ENCODE measurements at regions not wholly inside any gene's neighbourhood (a gene's known extent, or its start where the extent isn't known, plus 50 kb on each side); places are given as distances from the start of the nearest gene placed in this dataset.
A peak's percentile ranks its signal among the peaks of the same experiment; 100 is the strongest.

DNA sequence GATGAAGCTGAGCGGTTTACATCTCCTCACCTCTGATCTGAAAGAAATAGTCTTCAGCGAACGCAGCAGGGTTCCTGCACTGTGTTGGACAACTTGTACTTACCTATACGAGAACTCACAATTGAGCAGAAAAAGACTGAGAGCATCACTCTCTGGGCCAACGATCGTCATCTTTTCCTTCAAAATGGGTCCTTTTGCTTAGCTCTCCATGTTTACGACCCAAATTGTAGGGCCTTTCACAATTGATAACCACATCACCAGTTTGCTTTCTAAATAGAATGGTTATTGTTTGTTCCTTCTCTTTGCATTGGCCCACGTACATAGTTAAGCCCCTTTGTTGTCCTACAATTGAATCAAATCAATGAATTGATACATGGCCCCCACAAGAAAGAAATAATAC lies 110.0 kb upstream of the DMRT1 start:
- intact Hi-C loops (cut with DNase I, micrococcal nuclease) = no loop called here
- Histone ChIP-seq H3K4me1 (ENCODE audit: low read depth) (no peaks in the 10 kb centered on the region), H3K9me3 (no peaks in the 10 kb centered on the region), H3K36me3 (ENCODE audit: low read depth) (no peaks in the 10 kb centered on the region), H3K4me3 (no peak overlapping the region)
- ATAC-seq = no peak
- TF ChIP-seq, protein P1, sequence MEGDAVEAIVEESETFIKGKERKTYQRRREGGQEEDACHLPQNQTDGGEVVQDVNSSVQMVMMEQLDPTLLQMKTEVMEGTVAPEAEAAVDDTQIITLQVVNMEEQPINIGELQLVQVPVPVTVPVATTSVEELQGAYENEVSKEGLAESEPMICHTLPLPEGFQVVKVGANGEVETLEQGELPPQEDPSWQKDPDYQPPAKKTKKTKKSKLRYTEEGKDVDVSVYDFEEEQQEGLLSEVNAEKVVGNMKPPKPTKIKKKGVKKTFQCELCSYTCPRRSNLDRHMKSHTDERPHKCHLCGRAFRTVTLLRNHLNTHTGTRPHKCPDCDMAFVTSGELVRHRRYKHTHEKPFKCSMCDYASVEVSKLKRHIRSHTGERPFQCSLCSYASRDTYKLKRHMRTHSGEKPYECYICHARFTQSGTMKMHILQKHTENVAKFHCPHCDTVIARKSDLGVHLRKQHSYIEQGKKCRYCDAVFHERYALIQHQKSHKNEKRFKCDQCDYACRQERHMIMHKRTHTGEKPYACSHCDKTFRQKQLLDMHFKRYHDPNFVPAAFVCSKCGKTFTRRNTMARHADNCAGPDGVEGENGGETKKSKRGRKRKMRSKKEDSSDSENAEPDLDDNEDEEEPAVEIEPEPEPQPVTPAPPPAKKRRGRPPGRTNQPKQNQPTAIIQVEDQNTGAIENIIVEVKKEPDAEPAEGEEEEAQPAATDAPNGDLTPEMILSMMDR (IDR thresholded peaks at IDR 0.05) = no peak
- DNase-seq = no peak

DNA sequence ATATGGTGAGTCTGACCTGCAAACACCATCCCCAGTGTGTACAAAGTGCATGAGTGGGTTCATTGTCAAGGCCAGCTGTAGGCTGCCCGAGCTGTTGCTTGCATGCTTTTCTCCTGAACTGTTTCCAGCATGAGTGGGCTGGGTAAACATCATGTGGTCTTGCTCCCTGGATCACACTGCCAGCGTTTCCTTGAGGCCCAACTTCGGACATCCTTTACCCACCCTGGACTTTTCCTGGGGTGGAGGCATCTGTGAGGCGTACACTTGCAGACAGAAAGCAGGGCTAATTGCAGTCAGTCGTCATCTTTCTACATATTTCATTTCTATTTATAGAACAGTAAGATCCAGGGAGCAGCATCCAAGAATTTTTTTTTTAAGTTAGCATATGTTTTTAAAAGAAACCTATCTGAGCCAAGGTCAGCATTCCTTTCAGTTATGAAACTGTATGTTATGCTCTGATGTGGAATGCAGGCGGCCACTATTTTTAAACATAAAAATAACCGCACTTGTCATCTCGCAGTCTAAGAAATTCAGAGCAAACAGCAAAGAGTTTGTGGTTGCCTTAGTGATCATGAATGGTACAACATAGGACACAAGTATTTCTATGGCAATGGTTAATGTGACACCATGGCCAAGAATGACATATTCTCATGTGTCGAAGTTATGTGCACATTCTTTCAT lies 106.5 kb upstream of the DMRT1 start:
- TF ChIP-seq, protein P1 (IDR thresholded peaks at IDR 0.05) = no peak
- intact Hi-C loops (cut with DNase I, micrococcal nuclease) = no loop called here
- Histone ChIP-seq H3K9me3 (no peaks in the 10 kb centered on the region), H3K36me3 (ENCODE audit: low read depth) (no peaks in the 10 kb centered on the region), H3K4me1 (ENCODE audit: low read depth) (no peaks in the 10 kb centered on the region), H3K4me3 (no peak overlapping the region)
- ATAC-seq = no peak
- DNase-seq = no peak

DNA sequence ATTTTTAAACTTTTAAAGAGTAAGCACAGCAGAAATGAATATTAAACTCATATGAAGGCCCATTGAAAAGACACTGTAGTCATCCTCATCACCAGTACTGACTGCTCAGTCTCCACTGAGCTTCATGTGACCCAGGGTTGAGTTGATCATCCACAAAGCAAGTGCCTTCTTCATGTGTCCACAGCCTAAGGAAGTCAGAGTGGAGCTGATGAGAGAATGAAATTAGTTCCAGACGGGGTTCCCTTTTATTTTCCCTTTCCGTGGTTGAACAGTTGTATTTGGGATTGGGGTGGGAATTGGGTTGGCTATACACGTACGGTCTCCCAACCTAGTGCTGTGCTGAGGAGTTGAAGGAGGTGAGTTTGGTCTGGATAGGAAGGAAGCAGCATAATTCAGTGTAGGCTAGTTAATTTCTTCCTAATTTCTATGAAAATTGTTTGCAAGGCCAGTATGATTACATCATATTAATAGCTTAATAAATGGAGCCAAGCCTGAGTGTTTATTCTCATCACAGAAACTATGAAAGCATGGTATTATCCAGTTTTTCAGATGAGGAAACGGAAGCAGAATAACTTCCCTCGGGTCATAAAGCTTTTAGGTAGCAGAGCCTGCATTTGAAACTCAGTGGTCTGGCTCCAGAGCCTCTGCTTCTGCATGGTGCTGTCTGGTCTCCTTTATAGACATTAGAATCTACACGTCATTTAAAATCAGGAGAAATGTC lies 103.9 kb upstream of the DMRT1 start:
- H3K36me3 ChIP-seq (ENCODE audit: low read depth) = no peaks in the 10 kb centered on the region
- TF ChIP-seq, protein P1 (IDR thresholded peaks at IDR 0.05) = no peak
- intact Hi-C loops (cut with DNase I, micrococcal nuclease) = no loop called here
- H3K4me3 ChIP-seq = no peak overlapping the region
- ATAC-seq (no peak), DNase-seq (no peak)
- no peaks in the 10 kb centered on the region for H3K9me3 ChIP-seq
- H3K4me1 ChIP-seq (ENCODE audit: low read depth) = no peaks in the 10 kb centered on the region

- no peak for DNase-seq
These were observed 103.1 kb upstream of the DMRT1 start for GRCh38 chr9:738209-738915.

DNA sequence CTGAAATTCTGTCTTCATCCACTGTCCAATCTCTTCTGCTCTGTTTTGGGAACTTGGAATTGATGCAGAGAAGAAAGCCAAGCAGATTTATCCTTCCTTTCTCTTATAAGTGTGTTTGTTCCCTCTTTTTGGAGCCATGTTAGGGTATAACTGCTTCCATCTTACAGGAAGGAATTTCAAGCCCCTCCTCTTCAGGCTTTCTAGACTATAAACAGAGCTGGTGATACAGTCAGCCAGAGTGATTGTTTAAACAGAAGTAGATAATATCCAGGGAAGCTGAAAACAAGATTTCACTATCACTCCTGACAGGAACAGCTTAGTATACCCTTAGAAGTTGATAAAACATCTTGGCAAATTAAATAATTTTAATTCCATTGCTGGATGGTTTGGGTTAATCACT lies 102.1 kb upstream of the DMRT1 start:
- no peaks in the 10 kb centered on the region for H3K9me3 ChIP-seq
- no peaks in the 10 kb centered on the region for H3K36me3 ChIP-seq (ENCODE audit: low read depth)
- ATAC-seq (no peak), DNase-seq (no peak)
- intact Hi-C loops (cut with DNase I, micrococcal nuclease) = no loop called here
- no peaks in the 10 kb centered on the region for H3K4me1 ChIP-seq (ENCODE audit: low read depth)
- TF ChIP-seq, protein P1 (IDR thresholded peaks at IDR 0.05) = no peak
- no peak overlapping the region for H3K4me3 ChIP-seq

More at GRCh38 chr9:738209-738915, 103.1 kb upstream of the DMRT1 start:
- Histone ChIP-seq H3K4me1 (ENCODE audit: low read depth) (no peaks in the 10 kb centered on the region), H3K9me3 (no peaks in the 10 kb centered on the region), H3K36me3 (ENCODE audit: low read depth) (no peaks in the 10 kb centered on the region), H3K4me3 (no peak overlapping the region)
- peak; percentile 70 for ATAC-seq
- TF ChIP-seq, protein P1 (IDR thresholded peaks at IDR 0.05) = no peak
- intact Hi-C loops (cut with DNase I, micrococcal nuclease) = no loop called here
